DND-41 (cell line): ENCODE measurements at regions not wholly inside any gene's neighbourhood (a gene's known extent, or its start where the extent isn't known, plus 50 kb on each side); places are given as distances from the start of the nearest gene placed in this dataset.

Experiments
- CTCF ChIP-seq: IDR thresholded peaks from 2 replicates; pipeline ENCODE4 v1.5.1; 2012; ENCODE audit warnings: borderline replicate concordance, low read length, moderate library complexity, mild to moderate bottlenecking; ENCODE audit not compliant: poor library complexity, severe bottlenecking; ENCODE audit errors: extremely low read depth
- EZH2 ChIP-seq: IDR thresholded peaks from 3 replicates; pipeline ENCODE4 v1.6.1; 2012; ENCODE audit warnings: borderline replicate concordance, low read depth, mild to moderate bottlenecking, moderate library complexity, low read length, inconsistent platforms; ENCODE audit not compliant: severe bottlenecking

GRCh38 chr14:48584031-48584430, 908.6 kb upstream of the MDGA2 start:
- TF ChIP-seq CTCF: no peak
- TF ChIP-seq EZH2: no peak
